ENCODE measurements at regions not wholly inside any gene's neighbourhood (a gene's known extent, or its start where the extent isn't known, plus 50 kb on each side); places are given as distances from the start of the nearest gene placed in this dataset.

DNA sequence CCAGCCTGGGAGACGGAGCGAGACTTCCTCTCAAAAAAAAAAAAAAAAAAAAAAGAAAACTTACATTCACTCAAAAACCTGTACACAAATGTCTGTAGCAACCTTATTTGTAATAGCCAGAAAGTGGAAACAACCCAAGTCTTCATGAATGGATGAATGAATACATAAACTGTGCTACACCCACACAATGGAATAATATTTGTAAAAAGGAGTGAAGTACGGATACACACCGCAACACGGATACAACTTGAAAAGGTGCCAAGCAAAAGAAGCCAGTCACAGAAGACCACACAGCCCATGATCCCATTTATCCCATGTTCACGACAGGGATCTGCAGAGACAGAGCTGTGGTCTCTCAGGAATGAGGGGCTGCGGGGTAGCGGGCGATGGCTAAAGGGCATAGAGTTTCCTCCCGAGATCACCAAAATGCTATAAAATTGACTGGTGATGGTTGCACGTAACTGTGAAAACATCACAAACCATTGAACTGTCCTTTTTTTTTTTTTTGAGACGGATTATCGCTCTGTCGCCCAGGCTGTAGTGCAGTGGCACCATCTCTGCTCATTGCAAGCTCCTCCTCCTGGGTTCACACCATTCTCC lies 76.2 kb upstream of the COL5A1 start:
- TF ChIP-seq BCLAF1 (IDR thresholded peaks at IDR 0.05; ENCODE audit: borderline replicate concordance in 1 of 2, control insufficient read depth in 1 of 2, low read depth in 2 of 2, low read length in 1 of 2) (no peak), ZC3H11A (IDR thresholded peaks at IDR 0.05; ENCODE audit: low read depth, low read length) (no peak), CTCF (IDR thresholded peaks at IDR 0.05 in 2 of 3, conservative IDR thresholded peaks at IDR 0.05 in 1 of 3; ENCODE audit: insufficient read depth in 2 of 3, low read depth in 1 of 3, low read length in 3 of 3) (no peak), ZNF282 (CRISPR knock-in tag; IDR thresholded peaks at IDR 0.05) (no peak), POLR2AphosphoS5 (IDR thresholded peaks at IDR 0.05; ENCODE audit: control insufficient read depth, insufficient read depth, low read depth, low read length) (no peak), REST (IDR thresholded peaks at IDR 0.05; ENCODE audit: borderline replicate concordance) (no peak), REST (CRISPR knock-in tag; IDR thresholded peaks at IDR 0.05; ENCODE audit: low read depth) (no peak), CBX2 (IDR thresholded peaks at IDR 0.05; ENCODE audit: insufficient read depth, low read length, poor library complexity, severe bottlenecking) (no peak), ZBTB7A (IDR thresholded peaks at IDR 0.05; ENCODE audit: borderline replicate concordance, control insufficient read depth, low read depth, low read length) (no peak), ZNF740 (CRISPR knock-in tag; IDR thresholded peaks at IDR 0.05) (no peak), ZNF740 (tag; IDR thresholded peaks at IDR 0.05) (no peak), RFX5 (IDR thresholded peaks at IDR 0.05; ENCODE audit: low read depth, low read length) (no peak), NRF1 (conservative IDR thresholded peaks at IDR 0.05 in 1 of 2, IDR thresholded peaks at IDR 0.05 in 1 of 2) (no peak), EZH2 (IDR thresholded peaks at IDR 0.05; ENCODE audit: borderline replicate concordance, low read depth, low read length) (no peak), ZBTB34 (CRISPR knock-in tag; IDR thresholded peaks at IDR 0.05) (no peak)
